HepG2 (cell line): ENCODE measurements at regions not wholly inside any gene's neighbourhood (a gene's known extent, or its start where the extent isn't known, plus 50 kb on each side); places are given as distances from the start of the nearest gene placed in this dataset.
"Not testable (repeated sequence)": the region's sequence is repeated elsewhere in the genome, so short reads cannot be mapped to it uniquely, and the experiment has no call there.

Experiments
- BHLHE40 ChIP-seq: IDR thresholded peaks from 2 replicates; pipeline ENCODE4 v1.6.1; 2011; ENCODE audit warnings: low read length, improper control_type of control experiment
- CHD2 ChIP-seq: IDR thresholded peaks from 2 replicates; pipeline ENCODE4 v1.6.1; 2011; ENCODE audit warnings: low read depth, low read length, improper control_type of control experiment
- HDAC2 ChIP-seq: sonication (generic); formaldehyde crosslinking; IDR thresholded peaks from 2 replicates; pipeline ENCODE4 v1.4.0; 2020; ENCODE audit warnings: missing genetic modification reagents
- POLR2A ChIP-seq, 2 experiments: IDR thresholded peaks; 2 replicates each; pipeline ENCODE4 v1.6.1; 2011; ENCODE audit warnings: low read depth in 2 of 2, low read length in 2 of 2, mild to moderate bottlenecking in 1 of 2, moderate library complexity in 1 of 2; ENCODE audit not compliant: insufficient read depth in 1 of 2
- RBAK ChIP-seq: sonication (generic); formaldehyde crosslinking; IDR thresholded peaks from 2 replicates; pipeline ENCODE4 v1.5.1; 2020; ENCODE audit warnings: mild to moderate bottlenecking, missing genetic modification reagents
- SMARCC2 ChIP-seq: fragments of 450-650 bp; IDR thresholded peaks from 2 replicates; pipeline ENCODE4 v1.6.1; 2017; ENCODE audit warnings: antibody characterized with exemption, mild to moderate bottlenecking
- XRCC5 ChIP-seq: fragments of 200-400 bp; formaldehyde crosslinking; optimal IDR thresholded peaks from 2 replicates; pipeline ENCODE3; 2017; ENCODE audit warnings: mild to moderate bottlenecking, low read length
- ZMYM4 ChIP-seq: sonication (generic); formaldehyde crosslinking; IDR thresholded peaks from 2 replicates; pipeline ENCODE4 v1.8.1; 2023; ENCODE audit warnings: mild to moderate bottlenecking, missing genetic modification reagents
- ZNF20 ChIP-seq: sonication (generic); formaldehyde crosslinking; IDR thresholded peaks from 2 replicates; pipeline ENCODE4 v1.4.0; 2020; ENCODE audit warnings: mild to moderate bottlenecking, moderate library complexity, missing genetic modification reagents
- ZNF274 ChIP-seq: sonication (generic); formaldehyde crosslinking; IDR thresholded peaks from 2 replicates; pipeline ENCODE4 v1.5.1; 2020; ENCODE audit warnings: mild to moderate bottlenecking, missing genetic modification reagents
- TF ChIP-seq, protein P1 (sequence below): sonication (generic); formaldehyde crosslinking; IDR thresholded peaks from 2 replicates; pipeline ENCODE4 v1.5.0; 2020; ENCODE audit warnings: missing genetic modification reagents
- TF ChIP-seq, protein P2 (sequence below): sonication (generic); formaldehyde crosslinking; IDR thresholded peaks from 2 replicates; pipeline ENCODE4 v1.5.0; 2020; ENCODE audit warnings: mild to moderate bottlenecking, missing genetic modification reagents, moderate library complexity
- TF ChIP-seq, protein P3 (sequence below): sonication (generic); formaldehyde crosslinking; conservative IDR thresholded peaks from 2 replicates; pipeline ENCODE4 v1.4.0; 2020; ENCODE audit warnings: missing genetic modification reagents

DNA sequence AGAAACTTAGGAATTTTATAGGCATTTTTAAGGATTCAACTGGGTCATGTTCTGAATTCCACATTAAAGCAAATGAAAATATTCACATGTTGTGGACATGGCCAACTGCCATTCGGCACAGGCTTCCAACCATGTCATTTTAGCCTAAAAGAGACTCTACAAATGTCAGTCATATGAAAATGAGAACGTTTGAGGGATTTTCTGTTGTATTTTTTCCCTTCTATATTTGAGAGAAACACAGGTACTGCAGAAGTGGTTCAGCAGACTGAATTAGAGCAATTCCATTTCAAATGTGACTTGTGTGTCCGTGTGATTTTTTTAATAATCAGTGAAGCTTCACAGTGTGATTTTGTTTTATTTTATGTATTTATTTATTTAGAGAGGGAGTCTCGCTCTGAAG, 124.3 kb downstream of the TP53TG3F start:
- TF ChIP-seq, protein P1, sequence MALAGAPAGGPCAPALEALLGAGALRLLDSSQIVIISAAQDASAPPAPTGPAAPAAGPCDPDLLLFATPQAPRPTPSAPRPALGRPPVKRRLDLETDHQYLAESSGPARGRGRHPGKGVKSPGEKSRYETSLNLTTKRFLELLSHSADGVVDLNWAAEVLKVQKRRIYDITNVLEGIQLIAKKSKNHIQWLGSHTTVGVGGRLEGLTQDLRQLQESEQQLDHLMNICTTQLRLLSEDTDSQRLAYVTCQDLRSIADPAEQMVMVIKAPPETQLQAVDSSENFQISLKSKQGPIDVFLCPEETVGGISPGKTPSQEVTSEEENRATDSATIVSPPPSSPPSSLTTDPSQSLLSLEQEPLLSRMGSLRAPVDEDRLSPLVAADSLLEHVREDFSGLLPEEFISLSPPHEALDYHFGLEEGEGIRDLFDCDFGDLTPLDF, result not testable (repeated sequence)
- TF ChIP-seq, protein P2, sequence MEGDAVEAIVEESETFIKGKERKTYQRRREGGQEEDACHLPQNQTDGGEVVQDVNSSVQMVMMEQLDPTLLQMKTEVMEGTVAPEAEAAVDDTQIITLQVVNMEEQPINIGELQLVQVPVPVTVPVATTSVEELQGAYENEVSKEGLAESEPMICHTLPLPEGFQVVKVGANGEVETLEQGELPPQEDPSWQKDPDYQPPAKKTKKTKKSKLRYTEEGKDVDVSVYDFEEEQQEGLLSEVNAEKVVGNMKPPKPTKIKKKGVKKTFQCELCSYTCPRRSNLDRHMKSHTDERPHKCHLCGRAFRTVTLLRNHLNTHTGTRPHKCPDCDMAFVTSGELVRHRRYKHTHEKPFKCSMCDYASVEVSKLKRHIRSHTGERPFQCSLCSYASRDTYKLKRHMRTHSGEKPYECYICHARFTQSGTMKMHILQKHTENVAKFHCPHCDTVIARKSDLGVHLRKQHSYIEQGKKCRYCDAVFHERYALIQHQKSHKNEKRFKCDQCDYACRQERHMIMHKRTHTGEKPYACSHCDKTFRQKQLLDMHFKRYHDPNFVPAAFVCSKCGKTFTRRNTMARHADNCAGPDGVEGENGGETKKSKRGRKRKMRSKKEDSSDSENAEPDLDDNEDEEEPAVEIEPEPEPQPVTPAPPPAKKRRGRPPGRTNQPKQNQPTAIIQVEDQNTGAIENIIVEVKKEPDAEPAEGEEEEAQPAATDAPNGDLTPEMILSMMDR (CRISPR knock-in tag), result not testable (repeated sequence)
- TF ChIP-seq, protein P3, sequence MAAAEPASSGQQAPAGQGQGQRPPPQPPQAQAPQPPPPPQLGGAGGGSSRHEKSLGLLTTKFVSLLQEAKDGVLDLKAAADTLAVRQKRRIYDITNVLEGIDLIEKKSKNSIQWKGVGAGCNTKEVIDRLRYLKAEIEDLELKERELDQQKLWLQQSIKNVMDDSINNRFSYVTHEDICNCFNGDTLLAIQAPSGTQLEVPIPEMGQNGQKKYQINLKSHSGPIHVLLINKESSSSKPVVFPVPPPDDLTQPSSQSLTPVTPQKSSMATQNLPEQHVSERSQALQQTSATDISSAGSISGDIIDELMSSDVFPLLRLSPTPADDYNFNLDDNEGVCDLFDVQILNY (CRISPR knock-in tag), result not testable (repeated sequence)
- TF ChIP-seq CHD2; ZMYM4 (CRISPR knock-in tag); SMARCC2; ZNF20 (CRISPR knock-in tag); POLR2A (IDR thresholded peaks at IDR 0.05; ENCODE audit: insufficient read depth in 1 of 2, low read depth in 2 of 2, low read length in 2 of 2); XRCC5; BHLHE40; HDAC2 (CRISPR knock-in tag); ZNF274 (CRISPR knock-in tag); RBAK (CRISPR knock-in tag): not testable (repeated sequence)
